Fibroblast of skin of scalp (primary cell): ENCODE measurements at regions not wholly inside any gene's neighbourhood (a gene's known extent, or its start where the extent isn't known, plus 50 kb on each side); places are given as distances from the start of the nearest gene placed in this dataset.

Experiments
- DNase-seq: peaks from one replicate; pipeline ENCODE4 v3.0.0-alpha.2; 2013

- peak; percentile 14 for DNase-seq
Observed at GRCh38 chr20:24779131-24779530, 169.9 kb upstream of the CST7 start.

- DNase-seq: no peak
Observed at GRCh38 chr20:24779946-24780345, 169.1 kb upstream of the CST7 start.

GRCh38 chr20:24780674-24781417 lies 168.2 kb upstream of the CST7 start:
- no peak for DNase-seq

DNA sequence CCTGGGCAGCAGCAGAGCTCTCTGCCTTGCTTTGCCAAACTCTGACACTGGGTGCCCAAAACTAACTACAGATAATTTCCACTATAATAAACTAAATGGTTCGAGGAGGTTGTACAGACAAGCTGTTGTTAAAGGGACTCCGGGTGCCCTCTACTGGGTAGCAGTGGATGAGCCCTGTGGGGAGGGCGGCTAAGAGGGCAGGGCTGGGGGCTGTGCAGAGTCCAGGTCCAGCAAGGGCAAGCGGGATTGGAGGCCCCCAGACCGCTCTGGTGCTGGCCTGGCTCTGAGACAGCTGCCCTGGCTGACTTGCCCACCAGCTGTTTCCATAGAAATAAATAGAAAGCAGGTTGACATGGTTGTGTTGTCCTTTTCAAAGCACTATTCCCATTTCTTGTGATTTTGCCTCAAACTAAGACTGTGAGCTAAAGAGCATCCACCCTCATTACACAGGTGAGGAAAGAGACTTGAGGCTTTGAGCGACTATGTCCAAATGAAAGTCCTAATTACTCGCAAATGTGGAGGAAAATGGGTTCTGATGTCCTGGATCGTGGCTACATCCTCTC lies 167.6 kb upstream of the CST7 start:
- peak; percentile 58 for DNase-seq

DNA sequence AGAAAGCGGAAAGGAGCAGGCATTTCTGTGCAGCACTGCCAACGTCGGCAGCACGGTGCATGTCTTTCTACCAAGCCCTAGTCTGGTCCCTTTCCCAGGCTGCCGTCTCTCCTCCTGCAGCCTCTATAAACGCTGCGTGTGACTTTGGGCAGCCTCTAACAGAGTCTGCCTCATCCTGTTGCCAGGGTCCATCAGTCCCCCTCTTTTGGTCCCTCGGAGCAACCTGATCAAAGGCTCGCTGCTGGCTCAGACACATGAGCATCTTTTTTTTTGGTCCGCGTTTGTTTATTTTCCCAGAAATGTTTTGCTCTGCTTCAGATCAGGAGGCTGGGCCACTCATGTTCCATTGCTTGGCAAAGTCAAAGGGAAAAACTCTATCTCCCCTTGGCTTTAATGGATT lies 166.8 kb upstream of the CST7 start:
- DNase-seq: no peak

DNA sequence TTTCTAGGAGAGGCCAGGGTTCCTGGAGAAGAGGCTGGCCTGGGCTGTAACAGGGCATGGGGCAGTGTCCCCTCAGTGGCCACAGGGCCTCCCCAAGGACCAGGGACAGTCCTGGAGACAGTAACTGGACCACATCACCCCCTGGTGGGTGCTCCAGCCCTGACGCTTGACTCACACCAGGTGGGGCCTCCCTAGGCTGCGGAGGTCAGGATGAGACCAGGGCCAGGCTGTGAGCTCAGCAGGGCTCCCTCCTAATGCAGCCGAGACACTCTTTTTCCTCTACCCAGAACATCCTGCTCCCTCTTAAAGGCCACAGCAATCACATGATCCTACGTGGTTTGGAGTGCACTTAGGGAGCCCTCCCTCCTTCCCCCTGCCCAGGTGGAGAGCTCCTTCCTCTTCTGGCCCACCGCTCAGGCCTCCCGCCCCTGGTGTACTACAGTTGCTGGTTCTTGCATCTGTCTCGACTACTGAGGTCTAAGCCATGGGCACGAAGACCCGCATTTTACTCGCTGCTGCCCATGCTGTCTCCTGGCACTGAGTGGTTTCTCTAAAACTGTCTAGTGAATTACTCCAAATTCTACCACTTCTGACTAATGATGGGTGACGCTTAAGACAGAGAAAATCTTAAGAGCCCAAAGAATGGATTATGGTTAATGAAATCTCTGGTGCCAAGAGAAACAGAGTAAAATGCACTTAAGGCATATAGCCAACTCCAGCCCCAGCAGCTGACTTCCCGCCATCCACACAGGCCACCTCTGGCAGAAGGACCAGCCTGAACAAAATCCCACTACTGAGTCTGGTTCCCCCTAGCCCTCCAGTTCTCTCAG lies 166.1 kb upstream of the CST7 start:
- no peak for DNase-seq

- no peak for DNase-seq
Observed at GRCh38 chr20:24783631-24784492, 165.2 kb upstream of the CST7 start.

DNA sequence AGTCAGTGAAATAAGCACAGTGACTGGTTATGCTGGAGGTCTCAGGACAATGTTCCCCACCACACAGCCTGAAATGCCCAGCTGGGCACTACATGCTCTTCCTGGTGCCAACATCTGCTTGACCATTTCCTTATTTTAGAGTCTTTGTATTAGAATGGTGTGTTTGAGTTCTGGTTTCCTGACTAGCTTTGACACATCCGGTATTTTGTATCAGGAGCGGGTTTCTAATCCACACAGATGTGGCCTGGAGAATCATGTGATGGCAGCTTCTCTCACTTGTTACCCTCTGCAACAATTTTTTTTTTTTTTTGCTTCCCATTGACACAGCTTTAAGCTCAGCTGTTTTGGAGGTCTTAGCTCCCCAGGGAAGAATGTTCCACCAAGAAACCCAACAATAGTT lies 164.5 kb upstream of the CST7 start:
- no peak for DNase-seq

DNA sequence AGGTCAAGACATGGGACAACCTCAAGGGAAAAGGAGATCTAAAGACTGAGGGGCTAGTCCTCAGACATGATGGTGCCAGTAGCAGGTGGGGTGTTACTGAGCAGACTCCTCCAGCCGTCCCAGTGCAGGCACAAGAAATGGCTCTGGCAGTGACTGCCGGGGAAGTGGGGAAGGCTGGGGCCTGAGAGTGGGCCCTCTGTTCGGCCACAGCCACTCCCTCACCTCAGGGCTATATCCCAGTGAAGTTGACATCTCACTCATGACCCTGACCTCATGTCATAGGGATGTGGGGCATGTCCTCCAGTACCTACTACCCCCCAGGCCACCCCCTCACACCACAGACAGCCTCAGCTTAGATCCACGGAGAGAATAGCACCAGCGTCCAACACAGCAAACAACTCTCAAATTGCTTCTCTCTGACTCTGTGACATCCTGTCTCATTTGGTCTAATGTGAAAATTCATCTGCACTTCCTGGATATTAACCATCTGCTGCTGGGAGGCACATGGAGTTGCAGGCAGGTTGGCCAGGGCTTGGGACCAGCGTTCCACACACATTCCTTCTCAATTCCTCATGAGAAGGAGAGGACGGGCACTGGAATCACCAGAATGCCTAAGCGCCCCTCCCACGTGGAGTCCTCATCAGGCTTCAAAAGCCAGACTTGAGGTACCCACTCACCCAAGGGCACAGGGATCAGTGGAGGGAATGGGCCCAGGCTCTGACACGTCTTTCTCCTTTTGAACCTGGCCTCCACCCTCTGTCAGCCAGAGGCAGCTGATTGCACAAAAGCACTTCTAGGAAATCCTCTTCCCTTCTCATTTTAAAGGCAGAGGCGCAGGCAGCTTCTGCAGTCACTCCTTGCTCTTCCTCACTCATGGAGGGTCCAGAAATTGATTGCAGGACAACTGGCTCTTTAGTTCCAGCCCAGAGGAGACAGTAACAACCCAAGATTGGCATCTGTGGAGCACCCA lies 163.6 kb upstream of the CST7 start:
- peak; percentile 83 for DNase-seq

DNA sequence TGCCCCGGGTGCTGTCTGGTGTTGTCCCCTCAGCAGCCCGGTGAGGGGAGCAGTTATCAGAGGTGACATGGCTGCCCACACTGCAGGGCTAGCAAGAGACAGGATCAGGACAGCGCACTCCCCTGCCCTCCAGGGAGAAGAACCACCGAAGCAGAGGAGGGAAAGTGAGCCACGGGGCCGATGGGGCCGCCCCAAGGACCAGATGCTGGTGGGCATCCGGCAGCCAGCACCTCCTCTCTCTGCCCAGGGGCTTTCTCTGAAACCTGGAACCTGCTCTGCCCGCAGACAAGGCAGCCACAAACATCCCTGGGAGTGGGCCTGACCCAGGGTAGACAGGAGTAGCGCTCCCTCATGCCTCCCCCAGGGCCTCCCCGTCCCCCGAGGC lies 163.0 kb upstream of the CST7 start:
- DNase-seq: no peak

DNA sequence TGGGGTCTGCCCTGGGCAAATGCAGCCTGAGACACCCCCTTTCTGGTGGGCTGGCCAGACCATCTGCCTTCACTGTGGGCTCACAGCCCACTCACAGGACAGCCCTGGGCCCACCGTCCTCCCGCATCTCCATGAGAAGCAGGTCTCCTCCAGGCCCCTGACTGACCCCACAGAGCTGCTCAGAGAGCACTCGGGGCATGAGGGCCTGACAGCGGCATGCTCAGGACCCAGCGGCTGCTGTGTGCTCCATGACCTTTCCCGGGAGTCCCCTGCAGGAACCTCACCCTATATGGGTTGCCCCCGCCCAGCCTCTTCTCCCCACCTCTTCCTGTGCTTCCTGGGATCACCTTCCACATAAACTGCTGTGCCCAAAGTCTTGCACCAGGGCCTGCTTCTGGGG lies 162.4 kb upstream of the CST7 start:
- no peak for DNase-seq

DNA sequence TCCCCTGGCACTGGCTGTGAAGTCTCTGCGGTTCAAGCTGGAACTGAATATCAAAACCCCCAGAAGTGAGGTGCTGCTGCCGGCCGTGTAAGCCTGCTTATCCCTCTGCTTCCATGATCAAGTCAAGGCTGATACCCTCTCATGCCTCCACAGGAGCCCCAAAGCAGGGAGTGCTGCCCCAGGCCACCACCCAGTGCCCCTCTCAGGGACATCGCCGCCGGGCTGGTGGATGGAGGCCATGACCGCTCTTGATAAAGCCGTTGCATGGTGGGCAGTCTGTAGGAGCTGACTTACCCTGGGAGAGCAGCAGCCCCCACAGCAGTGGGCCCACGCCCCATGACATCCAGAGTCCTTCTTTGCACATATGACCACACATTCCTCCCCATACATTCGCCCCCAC lies 162.0 kb upstream of the CST7 start:
- DNase-seq: no peak

- DNase-seq: no peak
Observed at GRCh38 chr20:24787621-24788020, 161.4 kb upstream of the CST7 start.

DNA sequence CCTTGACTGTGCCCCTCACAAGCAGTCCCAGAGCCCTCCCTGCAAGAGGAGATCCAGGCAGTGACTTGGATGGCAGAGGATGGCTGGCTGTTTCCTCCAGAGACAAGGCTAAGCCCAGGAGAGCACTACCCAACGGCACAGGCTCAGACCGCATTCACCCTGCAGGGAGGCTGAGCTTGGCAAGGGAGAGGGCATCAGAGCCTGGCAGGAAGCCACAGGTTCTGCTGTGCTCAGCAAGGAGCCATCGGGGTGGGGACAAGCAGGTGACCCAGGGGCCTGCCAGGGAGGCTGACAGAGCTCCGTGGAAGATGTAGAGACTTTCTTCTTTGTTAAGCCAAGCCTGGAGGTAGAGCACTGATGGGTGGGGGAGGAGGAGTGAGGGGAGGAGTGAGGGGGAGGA lies 159.2 kb upstream of the CST7 start:
- DNase-seq: no peak

- no peak for DNase-seq
Observed at GRCh38 chr20:24790746-24791283, 158.3 kb upstream of the CST7 start.

DNA sequence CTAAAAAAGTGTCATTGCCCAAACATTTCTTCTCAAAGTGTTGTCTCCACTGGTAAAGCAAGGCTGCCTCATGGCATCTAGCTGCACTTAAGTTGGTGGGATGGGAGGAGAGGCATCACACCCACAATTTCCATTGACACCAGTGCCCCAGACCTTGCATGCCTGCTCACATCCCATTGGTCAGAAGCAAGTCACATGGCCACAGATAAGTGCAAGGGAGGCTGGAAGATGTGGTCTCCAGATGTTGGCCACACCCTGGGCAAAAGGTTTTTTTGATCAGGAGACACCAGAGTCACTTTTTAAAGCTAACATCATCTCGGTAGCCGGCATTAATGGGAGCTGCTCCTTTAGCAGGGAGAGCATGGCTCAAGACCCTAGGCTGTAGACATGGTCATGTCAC lies 157.1 kb upstream of the CST7 start:
- DNase-seq: no peak

GRCh38 chr20:24792641-24793495 lies 156.2 kb upstream of the CST7 start:
- no peak for DNase-seq

GRCh38 chr20:24795436-24795835 lies 153.6 kb upstream of the CST7 start:
- peak; percentile 42 for DNase-seq

GRCh38 chr20:24796236-24796635 lies 152.8 kb upstream of the CST7 start:
- DNase-seq: no peak

DNA sequence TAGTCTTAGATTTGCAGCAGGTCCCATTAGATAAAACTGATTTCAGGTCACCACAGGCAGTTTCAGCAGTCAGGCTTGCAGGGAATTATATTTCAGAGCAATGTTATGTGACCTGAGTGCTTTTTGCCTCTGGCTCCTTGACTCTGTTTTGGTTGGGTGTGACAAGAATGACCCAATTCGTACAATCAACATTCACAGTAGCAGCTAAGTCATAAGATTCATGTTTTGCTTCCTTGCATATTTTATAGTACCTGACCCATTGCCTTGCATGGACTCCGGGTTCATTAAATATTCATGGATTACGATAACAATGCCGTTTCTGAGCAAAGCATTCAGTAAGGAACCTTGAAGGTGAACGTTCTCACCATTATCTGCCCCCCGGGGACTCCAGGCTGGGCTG lies 152.0 kb upstream of the CST7 start:
- DNase-seq: no peak
